ENCODE measurements at regions not wholly inside any gene's neighbourhood (a gene's known extent, or its start where the extent isn't known, plus 50 kb on each side); places are given as distances from the start of the nearest gene placed in this dataset.
"Not testable (repeated sequence)": the region's sequence is repeated elsewhere in the genome, so short reads cannot be mapped to it uniquely, and the experiment has no call there.

DNA sequence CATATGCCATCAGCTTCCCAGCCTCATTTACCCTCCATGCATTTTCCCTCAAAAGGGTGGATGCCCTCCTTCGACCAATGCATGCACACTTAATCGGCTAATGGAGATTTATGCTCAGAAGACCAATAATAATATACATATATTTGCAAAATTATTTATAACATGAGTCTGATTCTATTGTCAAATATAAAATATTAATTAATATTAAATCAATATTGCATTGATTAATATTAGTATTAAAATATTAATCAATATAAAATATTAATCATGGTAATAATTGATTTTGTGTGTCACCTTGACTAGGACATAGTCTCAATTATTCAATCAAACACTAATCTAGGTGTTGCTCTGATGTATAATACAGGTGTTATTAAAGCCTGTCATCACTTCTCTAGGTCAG lies 1282.5 kb downstream of the TMEM121 start:
- TF ChIP-seq, protein P1, sequence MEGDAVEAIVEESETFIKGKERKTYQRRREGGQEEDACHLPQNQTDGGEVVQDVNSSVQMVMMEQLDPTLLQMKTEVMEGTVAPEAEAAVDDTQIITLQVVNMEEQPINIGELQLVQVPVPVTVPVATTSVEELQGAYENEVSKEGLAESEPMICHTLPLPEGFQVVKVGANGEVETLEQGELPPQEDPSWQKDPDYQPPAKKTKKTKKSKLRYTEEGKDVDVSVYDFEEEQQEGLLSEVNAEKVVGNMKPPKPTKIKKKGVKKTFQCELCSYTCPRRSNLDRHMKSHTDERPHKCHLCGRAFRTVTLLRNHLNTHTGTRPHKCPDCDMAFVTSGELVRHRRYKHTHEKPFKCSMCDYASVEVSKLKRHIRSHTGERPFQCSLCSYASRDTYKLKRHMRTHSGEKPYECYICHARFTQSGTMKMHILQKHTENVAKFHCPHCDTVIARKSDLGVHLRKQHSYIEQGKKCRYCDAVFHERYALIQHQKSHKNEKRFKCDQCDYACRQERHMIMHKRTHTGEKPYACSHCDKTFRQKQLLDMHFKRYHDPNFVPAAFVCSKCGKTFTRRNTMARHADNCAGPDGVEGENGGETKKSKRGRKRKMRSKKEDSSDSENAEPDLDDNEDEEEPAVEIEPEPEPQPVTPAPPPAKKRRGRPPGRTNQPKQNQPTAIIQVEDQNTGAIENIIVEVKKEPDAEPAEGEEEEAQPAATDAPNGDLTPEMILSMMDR (IDR thresholded peaks at IDR 0.05) = no peak
- no peaks in the 10 kb centered on the region for H3K4me1 ChIP-seq
- H3K9me3 ChIP-seq = no peaks in the 10 kb centered on the region
- DNase-seq = no peak
- FAIRE-seq = no peak
- H3K36me3 ChIP-seq = no peaks in the 10 kb centered on the region
- 49 to 75% methylated on average over 2 of the region's 2 CpGs for WGBS, 2 donors
- H3K27ac ChIP-seq = no peak overlapping the region
- no peak overlapping the region for H3K4me3 ChIP-seq
- intact Hi-C loops (cut with DNase I) = no loop called here
- no peak for ATAC-seq
- H3K27me3 ChIP-seq = no peaks in the 10 kb centered on the region

DNA sequence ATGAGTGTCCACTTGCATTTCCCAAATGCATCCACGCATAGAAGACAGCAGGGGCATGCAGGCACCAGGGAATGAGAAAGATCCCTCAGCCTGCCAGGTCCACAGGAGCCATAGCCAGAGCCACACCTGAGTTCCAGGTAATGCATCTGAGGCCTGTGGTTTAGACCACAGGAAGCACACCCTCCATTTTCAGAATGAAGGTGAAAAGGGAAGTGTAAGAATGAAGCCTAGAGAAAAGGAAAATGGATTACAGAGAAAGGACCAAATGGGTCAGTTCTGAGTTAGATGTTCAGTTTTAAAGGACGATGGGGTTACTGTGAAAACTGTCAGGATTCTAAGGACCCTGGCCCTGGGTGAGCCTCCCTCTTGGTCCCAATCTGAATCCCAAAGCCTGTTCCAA lies 1283.2 kb downstream of the TMEM121 start:
- no peak overlapping the region for H3K27ac ChIP-seq
- WGBS, 2 donors = 51 to 59% methylated on average over 2 of the region's 2 CpGs
- DNase-seq (no peak), FAIRE-seq (no peak), ATAC-seq (no peak)
- TF ChIP-seq, protein P1 (IDR thresholded peaks at IDR 0.05) = no peak
- no peak overlapping the region for H3K4me3 ChIP-seq
- no peaks in the 10 kb centered on the region for H3K27me3 ChIP-seq
- H3K4me1 ChIP-seq = no peaks in the 10 kb centered on the region
- H3K9me3 ChIP-seq = no peaks in the 10 kb centered on the region
- H3K36me3 ChIP-seq = no peaks in the 10 kb centered on the region
- intact Hi-C loops (cut with DNase I) = no loop called here

DNA sequence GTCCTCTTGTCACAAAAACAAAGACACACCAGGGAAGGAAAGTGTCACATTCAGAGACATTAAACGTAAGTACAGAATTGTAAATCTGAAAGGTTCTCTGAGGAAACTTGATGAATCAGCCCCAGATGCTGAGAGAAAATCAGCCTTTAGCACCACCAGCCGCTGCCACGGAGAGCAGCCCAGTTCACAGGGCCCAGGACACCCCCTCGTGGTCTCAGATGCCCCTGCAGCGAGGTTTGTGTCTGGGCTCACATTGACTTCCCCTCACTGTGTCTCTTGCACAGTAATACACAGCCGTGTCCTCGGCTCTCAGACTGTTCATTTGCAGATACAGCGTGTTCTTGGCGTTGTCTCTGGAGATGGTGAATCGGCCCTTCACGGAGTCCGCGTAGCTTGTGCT lies 1283.8 kb downstream of the TMEM121 start:
- H3K4me3 ChIP-seq; H3K27ac ChIP-seq; H3K36me3 ChIP-seq; H3K9me3 ChIP-seq; H3K27me3 ChIP-seq; intact Hi-C loops (cut with DNase I); H3K4me1 ChIP-seq; DNase-seq; FAIRE-seq; ATAC-seq: not testable (repeated sequence)
- 62 to 72% methylated on average over 13 of the region's 13 CpGs for WGBS, 2 donors

DNA sequence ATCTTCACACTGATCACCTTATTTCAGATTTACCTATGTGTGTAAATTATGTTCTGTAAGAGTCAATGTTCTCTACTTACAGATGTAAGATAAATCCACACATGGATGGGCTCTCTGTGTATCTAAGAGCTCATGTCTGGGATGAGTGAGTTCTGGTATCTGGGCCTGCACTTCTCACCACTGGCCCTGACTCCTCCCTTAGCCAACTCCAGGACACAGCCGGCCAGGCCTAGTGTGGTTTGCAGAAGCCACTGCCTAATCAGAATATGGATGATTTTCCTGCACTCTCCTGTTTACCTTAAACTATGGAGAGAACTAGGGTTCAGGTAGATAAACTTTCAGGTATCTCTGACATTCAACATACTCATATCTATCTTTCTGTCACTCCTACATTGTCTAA lies 1284.8 kb downstream of the TMEM121 start:
- TF ChIP-seq, protein P1 (IDR thresholded peaks at IDR 0.05) = no peak
- ATAC-seq (no peak), FAIRE-seq (no peak), DNase-seq (no peak)
- no peaks in the 10 kb centered on the region for H3K4me1 ChIP-seq
- intact Hi-C loops (cut with DNase I) = no loop called here
- no peak overlapping the region for H3K27ac ChIP-seq
- 57 to 60% methylated on average over 1 of the region's 1 CpG for WGBS, 2 donors
- no peak overlapping the region for H3K4me3 ChIP-seq
- peaks cover 0 to 8% (median under 1%) of the 10 kb centered on the region in 4 donors for H3K27me3 ChIP-seq
- no peaks in the 10 kb centered on the region for H3K9me3 ChIP-seq
- H3K36me3 ChIP-seq = no peaks in the 10 kb centered on the region

DNA sequence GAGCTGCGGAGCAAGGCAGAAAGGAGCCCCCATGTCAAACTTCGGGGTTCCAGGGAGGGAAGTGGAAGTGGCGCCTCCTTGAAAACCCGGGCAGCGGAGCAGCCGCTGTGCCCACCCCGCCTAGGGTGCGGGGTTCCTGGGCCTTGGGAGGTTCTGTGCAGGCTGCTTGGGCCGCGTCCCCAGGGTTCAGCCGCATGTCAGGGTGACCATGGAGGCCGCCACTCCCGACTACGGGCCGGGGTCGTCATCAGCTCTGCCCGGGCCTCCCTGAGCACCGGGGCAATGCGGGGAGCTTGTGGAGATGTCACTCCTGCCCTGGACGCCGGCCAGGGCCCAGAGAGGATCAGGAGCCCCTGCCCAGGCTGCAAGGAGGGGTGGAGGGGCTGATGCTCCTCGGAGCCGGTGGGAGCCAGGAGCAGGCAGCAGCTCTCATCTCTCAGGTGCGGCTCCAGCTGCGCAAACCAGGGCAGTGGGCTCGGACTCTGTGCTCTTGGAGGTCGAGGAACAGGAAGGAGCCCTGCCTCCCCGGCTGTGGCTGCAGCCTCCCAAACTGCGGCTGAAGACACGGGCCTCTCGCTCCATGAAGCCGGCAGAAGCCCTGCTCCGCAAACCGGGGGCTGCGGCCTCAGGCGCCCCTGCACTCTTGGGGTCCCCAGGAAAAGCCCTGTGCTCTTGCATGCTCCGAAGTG lies 1286.5 kb downstream of the TMEM121 start:
- Histone ChIP-seq H3K4me1 (no peaks in the 10 kb centered on the region), H3K4me3 (no peak overlapping the region), H3K27me3 (peaks cover 0 to 10% (median 2%) of the 10 kb centered on the region in 4 donors), H3K27ac (no peak overlapping the region), H3K9me3 (no peaks in the 10 kb centered on the region), H3K36me3 (no peaks in the 10 kb centered on the region)
- intact Hi-C loops (cut with DNase I) = no loop called here
- TF ChIP-seq, protein P1 (IDR thresholded peaks at IDR 0.05) = no peak
- ATAC-seq (no peak), DNase-seq (peak in 1 of 6 donors; percentile 39), FAIRE-seq (no peak)
- 70 to 82% methylated on average over 37 of the region's 37 CpGs for WGBS, 2 donors
